H9 (cell line): ENCODE measurements at regions not wholly inside any gene's neighbourhood (a gene's known extent, or its start where the extent isn't known, plus 50 kb on each side); places are given as distances from the start of the nearest gene placed in this dataset.

Experiments used
- DNase-seq: peaks from one replicate; pipeline ENCODE4 v3.0.0-alpha.2; 2017
- H2AFZ ChIP-seq: one replicate; pipeline ENCODE4 v1.6.1; 2013; ENCODE audit warnings: mild to moderate bottlenecking, low read length, control low read depth, moderate library complexity
- H2AK5ac ChIP-seq: 2 replicates; pipeline ENCODE4 v1.6.1; 2013; ENCODE audit warnings: low read length, control low read depth, mixed read lengths; ENCODE audit not compliant: insufficient read length
- H2BK120ac ChIP-seq: one replicate; pipeline ENCODE4 v1.6.1; 2013; ENCODE audit warnings: low read depth, mild to moderate bottlenecking, low read length, control low read depth, inconsistent platforms; ENCODE audit not compliant: poor library complexity, severe bottlenecking
- H2BK12ac ChIP-seq: 2 replicates; pipeline ENCODE4 v1.6.1; 2013; ENCODE audit warnings: low read length, control low read depth, mixed read lengths, low read depth; ENCODE audit not compliant: insufficient read length
- H2BK15ac ChIP-seq: 2 replicates; pipeline ENCODE4 v1.6.1; 2013; ENCODE audit warnings: low read depth, low read length, control low read depth
- H2BK20ac ChIP-seq: one replicate; pipeline ENCODE4 v1.6.1; 2013; ENCODE audit warnings: low read depth, mild to moderate bottlenecking, low read length, control low read depth, inconsistent platforms; ENCODE audit not compliant: poor library complexity, severe bottlenecking
- H2BK5ac ChIP-seq: 2 replicates; pipeline ENCODE4 v1.6.1; 2013; ENCODE audit warnings: low read length, control low read depth, mixed read lengths; ENCODE audit not compliant: insufficient read length
- H3K14ac ChIP-seq: 2 replicates; pipeline ENCODE4 v1.6.1; 2013; ENCODE audit warnings: low read length, control low read depth; ENCODE audit not compliant: insufficient read depth
- H3K18ac ChIP-seq: 2 replicates; pipeline ENCODE4 v1.6.1; 2013; ENCODE audit warnings: low read depth, mild to moderate bottlenecking, mixed read lengths, low read length, control low read depth; ENCODE audit not compliant: insufficient read length
- H3K23ac ChIP-seq: 2 replicates; pipeline ENCODE4 v1.6.1; 2013; ENCODE audit warnings: low read length, control low read depth, mixed read lengths, low read depth; ENCODE audit not compliant: insufficient read length
- H3K23me2 ChIP-seq: 2 replicates; pipeline ENCODE4 v1.6.1; 2013; ENCODE audit warnings: low read depth, mild to moderate bottlenecking, mixed read lengths, low read length, control low read depth; ENCODE audit not compliant: insufficient read length, poor library complexity, severe bottlenecking
- H3K27ac ChIP-seq: 2 replicates; pipeline ENCODE4 v1.5.1; 2013; ENCODE audit warnings: low read length, control low read depth, mixed read lengths, low read depth; ENCODE audit not compliant: insufficient read length
- H3K27me3 ChIP-seq: 2 replicates; pipeline ENCODE4 v1.6.1; 2013; ENCODE audit warnings: low read length, control low read depth, inconsistent platforms; ENCODE audit not compliant: insufficient read depth
- H3K4ac ChIP-seq: 2 replicates; pipeline ENCODE4 v1.6.1; 2013; ENCODE audit warnings: low read depth, mild to moderate bottlenecking, control low read depth, inconsistent platforms, low read length, moderate library complexity
- H3K4me1 ChIP-seq: 2 replicates; pipeline ENCODE4 v1.6.1; 2013; ENCODE audit warnings: low read length, control low read depth, inconsistent platforms; ENCODE audit not compliant: insufficient read depth
- H3K4me2 ChIP-seq: 2 replicates; pipeline ENCODE4 v1.6.1; 2013; ENCODE audit warnings: low read length, control low read depth, mixed read lengths; ENCODE audit not compliant: insufficient read length, insufficient read depth
- H3K56ac ChIP-seq: 2 replicates; pipeline ENCODE4 v1.6.1; 2013; ENCODE audit warnings: low read depth, mild to moderate bottlenecking, mixed read lengths, low read length, control low read depth; ENCODE audit not compliant: insufficient read length
- H3K79me1 ChIP-seq: 2 replicates; pipeline ENCODE4 v1.6.1; 2013; ENCODE audit warnings: low read depth, mild to moderate bottlenecking, moderate library complexity, low read length, control low read depth, inconsistent platforms; ENCODE audit not compliant: insufficient read depth, poor library complexity, severe bottlenecking
- H3K79me2 ChIP-seq: 2 replicates; pipeline ENCODE4 v1.6.1; 2013; ENCODE audit warnings: low read length, control low read depth, inconsistent platforms; ENCODE audit not compliant: insufficient read depth
- H3K9ac ChIP-seq: 2 replicates; pipeline ENCODE4 v1.6.1; 2013; ENCODE audit warnings: low read length, control low read depth, mixed read lengths; ENCODE audit not compliant: insufficient read length; ENCODE audit errors: extremely low read depth
- H3K9me3 ChIP-seq: one replicate; pipeline ENCODE4 v1.6.1; 2013; ENCODE audit warnings: low read depth, low read length, inconsistent platforms; ENCODE audit not compliant: control insufficient read depth
- H3T11ph ChIP-seq: one replicate; pipeline ENCODE4 v1.6.1; 2013; ENCODE audit warnings: mild to moderate bottlenecking, low read length, control low read depth, inconsistent platforms
- H4K20me1 ChIP-seq: one replicate; pipeline ENCODE4 v1.6.1; 2013; ENCODE audit not compliant: control insufficient read depth, insufficient read length, insufficient read depth
- H4K5ac ChIP-seq: 2 replicates; pipeline ENCODE4 v1.6.1; 2013; ENCODE audit warnings: low read depth, mild to moderate bottlenecking, mixed read lengths, low read length, control low read depth; ENCODE audit not compliant: insufficient read length
- H4K8ac ChIP-seq: replicated peaks from 2 replicates; pipeline ENCODE4 v1.6.1; 2013; ENCODE audit warnings: low read length, control low read depth, mixed read lengths, low read depth; ENCODE audit not compliant: insufficient read length
- H4K91ac ChIP-seq: 2 replicates; pipeline ENCODE4 v1.6.1; 2013; ENCODE audit warnings: low read depth, mild to moderate bottlenecking, moderate library complexity, mixed read lengths, low read length, control low read depth; ENCODE audit not compliant: insufficient read length
- H3K27ac Mint-ChIP-seq, 3 experiments: 2 replicates in 2 of 3; 3 replicates in 1 of 3; pipeline ENCODE4 v1.8.0; 2020 to 2021; ENCODE audit warnings: mixed read lengths in 3 of 3, mild to moderate bottlenecking in 1 of 3, moderate library complexity in 1 of 3
- H3K27me3 Mint-ChIP-seq: 2 replicates; pipeline ENCODE4 v1.8.0; 2021; ENCODE audit warnings: low read depth, mild to moderate bottlenecking, moderate library complexity, mixed read lengths
- H3K36me3 Mint-ChIP-seq, 3 experiments: 2 replicates in 2 of 3; 3 replicates in 1 of 3; pipeline ENCODE4 v1.8.0; 2020 to 2021; ENCODE audit warnings: low read depth in 3 of 3, mixed read lengths in 3 of 3; ENCODE audit not compliant: insufficient read depth in 1 of 3
- H3K4me1 Mint-ChIP-seq, 2 experiments: 2 replicates each; pipeline ENCODE4 v1.8.0; 2020; ENCODE audit warnings: mixed read lengths in 2 of 2
- H3K4me3 Mint-ChIP-seq, 2 experiments: 2 replicates in 1 of 2; 3 replicates in 1 of 2; pipeline ENCODE4 v1.8.0; 2020 to 2021; ENCODE audit warnings: mild to moderate bottlenecking in 2 of 2, mixed read lengths in 2 of 2, moderate library complexity in 1 of 2
- H3K9me3 Mint-ChIP-seq, 2 experiments: 2 replicates in 1 of 2; 3 replicates in 1 of 2; pipeline ENCODE4 v1.8.0; 2020; ENCODE audit warnings: mild to moderate bottlenecking in 2 of 2, mixed read lengths in 2 of 2, moderate library complexity in 1 of 2
- WGBS: extraction: QIAGEN DNeasy Blood & Tissue Kit; methylation state at CpG from one replicate; pipeline ENCODE4 v1.1.7; 2013; ENCODE audit warnings: missing lambda C conversion rate, low lambda C conversion rate, mixed read lengths; ENCODE audit not compliant: insufficient read length; ENCODE audit errors: extremely low coverage; 5-methylcytosine and 5-hydroxymethylcytosine counted together
- TF ChIP-seq, protein P1 (sequence below): fragments of 200-600 bp; sonication (generic); conservative IDR thresholded peaks from 3 replicates; pipeline ENCODE4 v1.8.0; 2021; ENCODE audit warnings: antibody characterized with exemption, mild to moderate bottlenecking

DNA sequence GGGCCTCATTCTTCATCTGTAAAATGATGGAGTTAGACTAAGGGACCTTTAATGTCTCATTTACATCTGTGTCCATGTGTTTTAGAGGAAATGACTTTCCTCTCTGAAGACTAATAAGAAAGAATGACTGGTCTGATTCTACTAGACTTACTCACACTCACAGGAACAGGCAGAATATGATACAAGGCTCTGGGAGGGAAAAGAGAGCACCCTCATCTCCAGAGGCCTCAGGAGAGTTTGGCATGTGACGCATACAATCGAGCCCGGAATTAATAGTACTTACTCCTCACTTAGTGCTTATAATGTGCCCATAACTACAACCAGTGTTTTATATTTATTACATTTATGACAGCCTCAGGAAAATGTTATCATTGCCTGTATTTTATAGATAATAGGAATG lies 608.7 kb downstream of the KCTD16 start:
- Histone ChIP-seq H3K14ac (no peak overlapping the region), H2BK20ac (no peak overlapping the region), H4K8ac (no peak overlapping the region), H3K18ac (no peak overlapping the region), H2BK5ac (no peak overlapping the region), H4K5ac (no peak overlapping the region), H2AFZ (no peak overlapping the region), H3K79me2 (no peaks in the 10 kb centered on the region), H3T11ph (no peak overlapping the region), H3K9ac (no peak overlapping the region), H3K27ac (no peak overlapping the region), H4K91ac (no peak overlapping the region), H3K27me3 (no peaks in the 10 kb centered on the region), H3K4ac (no peak overlapping the region), H3K23ac (no peak overlapping the region), H2BK12ac (no peak overlapping the region), H3K4me2 (no peak overlapping the region), H2BK120ac (no peak overlapping the region), H3K9me3 (no peaks in the 10 kb centered on the region), H3K79me1 (no peaks in the 10 kb centered on the region), H3K4me1 (no peaks in the 10 kb centered on the region), H2BK15ac (no peak overlapping the region), H3K56ac (no peak overlapping the region), H3K23me2 (no peaks in the 10 kb centered on the region), H4K20me1 (no peaks in the 10 kb centered on the region), H2AK5ac (no peak overlapping the region)
- WGBS = no CpG with 5 or more reads among the region's 3 CpGs
- Mint-ChIP-seq H3K4me1 (no peaks in the 10 kb centered on the region; a peak in 1 of 4 replicates), H3K27me3 (peaks cover 2% of the 10 kb centered on the region; the same call in 1 of the 2 replicates), H3K36me3 (no peaks in the 10 kb centered on the region), H3K9me3 (no peaks in the 10 kb centered on the region), H3K4me3 (no peak overlapping the region), H3K27ac (no peak overlapping the region)
- DNase-seq = no peak
- TF ChIP-seq, protein P1, sequence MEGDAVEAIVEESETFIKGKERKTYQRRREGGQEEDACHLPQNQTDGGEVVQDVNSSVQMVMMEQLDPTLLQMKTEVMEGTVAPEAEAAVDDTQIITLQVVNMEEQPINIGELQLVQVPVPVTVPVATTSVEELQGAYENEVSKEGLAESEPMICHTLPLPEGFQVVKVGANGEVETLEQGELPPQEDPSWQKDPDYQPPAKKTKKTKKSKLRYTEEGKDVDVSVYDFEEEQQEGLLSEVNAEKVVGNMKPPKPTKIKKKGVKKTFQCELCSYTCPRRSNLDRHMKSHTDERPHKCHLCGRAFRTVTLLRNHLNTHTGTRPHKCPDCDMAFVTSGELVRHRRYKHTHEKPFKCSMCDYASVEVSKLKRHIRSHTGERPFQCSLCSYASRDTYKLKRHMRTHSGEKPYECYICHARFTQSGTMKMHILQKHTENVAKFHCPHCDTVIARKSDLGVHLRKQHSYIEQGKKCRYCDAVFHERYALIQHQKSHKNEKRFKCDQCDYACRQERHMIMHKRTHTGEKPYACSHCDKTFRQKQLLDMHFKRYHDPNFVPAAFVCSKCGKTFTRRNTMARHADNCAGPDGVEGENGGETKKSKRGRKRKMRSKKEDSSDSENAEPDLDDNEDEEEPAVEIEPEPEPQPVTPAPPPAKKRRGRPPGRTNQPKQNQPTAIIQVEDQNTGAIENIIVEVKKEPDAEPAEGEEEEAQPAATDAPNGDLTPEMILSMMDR = no peak
